Osteoblast (primary cell): ENCODE measurements at regions not wholly inside any gene's neighbourhood (a gene's known extent, or its start where the extent isn't known, plus 50 kb on each side); places are given as distances from the start of the nearest gene placed in this dataset.

Experiments used
- DNase-seq: peaks from one replicate; pipeline ENCODE4 v3.0.0; 2011; ENCODE audit warnings: low spot score, mixed read lengths; ENCODE audit not compliant: insufficient read length; ENCODE audit errors: missing footprints
- H2AFZ ChIP-seq: 2 replicates; pipeline ENCODE4 v1.6.0; 2011; ENCODE audit warnings: mild to moderate bottlenecking, low read length
- H3K27ac ChIP-seq: 2 replicates; pipeline ENCODE4 v1.5.1; 2011; ENCODE audit warnings: mild to moderate bottlenecking, low read depth, low read length, moderate library complexity
- H3K27me3 ChIP-seq: 2 replicates; pipeline ENCODE4 v1.6.0; 2012; ENCODE audit warnings: mild to moderate bottlenecking, control low read depth, inconsistent platforms, low read length, moderate library complexity; ENCODE audit not compliant: insufficient read depth
- H3K36me3 ChIP-seq: 2 replicates; pipeline ENCODE4 v1.5.1; 2011; ENCODE audit warnings: mild to moderate bottlenecking, low read length, control low read depth, moderate library complexity; ENCODE audit not compliant: insufficient read depth
- H3K4me1 ChIP-seq: 2 replicates; pipeline ENCODE4 v1.5.1; 2011; ENCODE audit warnings: mild to moderate bottlenecking, low read length, control low read depth, moderate library complexity; ENCODE audit not compliant: insufficient read depth
- H3K4me2 ChIP-seq: 2 replicates; pipeline ENCODE4 v1.6.0; 2011; ENCODE audit warnings: mild to moderate bottlenecking, low read length; ENCODE audit not compliant: insufficient read depth
- H3K4me3 ChIP-seq: fragments of 200-600 bp; sonication (generic); 3 replicates; pipeline ENCODE4 v1.5.1; 2012; ENCODE audit warnings: mild to moderate bottlenecking, low read length, inconsistent platforms; ENCODE audit not compliant: insufficient read depth
- H3K79me2 ChIP-seq: 2 replicates; pipeline ENCODE4 v1.6.0; 2012; ENCODE audit warnings: mild to moderate bottlenecking, low read length, control low read depth, inconsistent platforms; ENCODE audit not compliant: insufficient read depth
- H3K9me3 ChIP-seq: 2 replicates; pipeline ENCODE4 v1.5.1; 2011; ENCODE audit warnings: low read depth, low read length, control low read depth
- H4K20me1 ChIP-seq: 2 replicates; pipeline ENCODE4 v1.6.0; 2012; ENCODE audit warnings: mild to moderate bottlenecking, low read length, control low read depth; ENCODE audit not compliant: insufficient read depth
- CTCF ChIP-seq: IDR thresholded peaks from 2 replicates; pipeline ENCODE4 v1.5.1; 2011; ENCODE audit warnings: mild to moderate bottlenecking, low read depth, low read length, moderate library complexity; ENCODE audit errors: extremely low read depth

GRCh38 chr17:31702041-31702440 is 157.0 kb downstream of the COPRS start:
- Histone ChIP-seq H3K79me2 (no peaks in the 10 kb centered on the region), H3K4me3 (no peak overlapping the region), H3K4me2 (no peak overlapping the region), H3K36me3 (no peaks in the 10 kb centered on the region), H2AFZ (no peak overlapping the region), H3K27ac (no peak overlapping the region), H3K4me1 (peaks cover 1% of the 10 kb centered on the region), H3K27me3 (no peaks in the 10 kb centered on the region), H3K9me3 (no peaks in the 10 kb centered on the region), H4K20me1 (no peaks in the 10 kb centered on the region)
- no peak for TF ChIP-seq CTCF
- DNase-seq: no peak

GRCh38 chr17:31700973-31701372 is 158.1 kb downstream of the COPRS start:
- TF ChIP-seq CTCF: no peak
- H2AFZ ChIP-seq: no peak overlapping the region
- no peak for DNase-seq
- H4K20me1 ChIP-seq: no peaks in the 10 kb centered on the region
- H3K9me3 ChIP-seq: no peaks in the 10 kb centered on the region
- H3K79me2 ChIP-seq: no peaks in the 10 kb centered on the region
- no peaks in the 10 kb centered on the region for H3K36me3 ChIP-seq
- H3K4me1 ChIP-seq: peaks cover 11% of the 10 kb centered on the region
- H3K4me2 ChIP-seq: no peak overlapping the region
- no peak overlapping the region for H3K4me3 ChIP-seq
- no peaks in the 10 kb centered on the region for H3K27me3 ChIP-seq
- H3K27ac ChIP-seq: no peak overlapping the region

- Histone ChIP-seq H3K4me3 (no peak overlapping the region), H3K9me3 (no peaks in the 10 kb centered on the region), H3K27ac (no peak overlapping the region), H3K4me1 (peaks cover 21% of the 10 kb centered on the region), H4K20me1 (no peaks in the 10 kb centered on the region), H3K36me3 (no peaks in the 10 kb centered on the region), H3K4me2 (no peak overlapping the region), H3K79me2 (no peaks in the 10 kb centered on the region), H3K27me3 (no peaks in the 10 kb centered on the region), H2AFZ (no peak overlapping the region)
- no peak for DNase-seq
- no peak for TF ChIP-seq CTCF
Measured at GRCh38 chr17:31699886-31700285, 159.2 kb downstream of the COPRS start.

GRCh38 chr17:31699281-31699680 is 159.8 kb downstream of the COPRS start:
- Histone ChIP-seq H2AFZ (no peak overlapping the region), H3K4me2 (no peak overlapping the region), H3K27ac (no peak overlapping the region), H3K27me3 (no peaks in the 10 kb centered on the region), H3K79me2 (no peaks in the 10 kb centered on the region), H3K36me3 (no peaks in the 10 kb centered on the region), H3K4me3 (no peak overlapping the region), H3K9me3 (no peaks in the 10 kb centered on the region), H4K20me1 (no peaks in the 10 kb centered on the region), H3K4me1 (peaks cover 21% of the 10 kb centered on the region)
- TF ChIP-seq CTCF: no peak
- DNase-seq: no peak
